Activated gamma-delta T cell treated with anti-CD3 and anti-CD28 coated beads, Interleukin-2, amount 50 U/mL, for 16 hours (primary cell): ENCODE measurements at regions not wholly inside any gene's neighbourhood (a gene's known extent, or its start where the extent isn't known, plus 50 kb on each side); places are given as distances from the start of the nearest gene placed in this dataset.

Experiments
- DNase-seq: peaks from one replicate; pipeline ENCODE4 v3.0.0-alpha.2; 2020; ENCODE audit warnings: low read depth

DNA sequence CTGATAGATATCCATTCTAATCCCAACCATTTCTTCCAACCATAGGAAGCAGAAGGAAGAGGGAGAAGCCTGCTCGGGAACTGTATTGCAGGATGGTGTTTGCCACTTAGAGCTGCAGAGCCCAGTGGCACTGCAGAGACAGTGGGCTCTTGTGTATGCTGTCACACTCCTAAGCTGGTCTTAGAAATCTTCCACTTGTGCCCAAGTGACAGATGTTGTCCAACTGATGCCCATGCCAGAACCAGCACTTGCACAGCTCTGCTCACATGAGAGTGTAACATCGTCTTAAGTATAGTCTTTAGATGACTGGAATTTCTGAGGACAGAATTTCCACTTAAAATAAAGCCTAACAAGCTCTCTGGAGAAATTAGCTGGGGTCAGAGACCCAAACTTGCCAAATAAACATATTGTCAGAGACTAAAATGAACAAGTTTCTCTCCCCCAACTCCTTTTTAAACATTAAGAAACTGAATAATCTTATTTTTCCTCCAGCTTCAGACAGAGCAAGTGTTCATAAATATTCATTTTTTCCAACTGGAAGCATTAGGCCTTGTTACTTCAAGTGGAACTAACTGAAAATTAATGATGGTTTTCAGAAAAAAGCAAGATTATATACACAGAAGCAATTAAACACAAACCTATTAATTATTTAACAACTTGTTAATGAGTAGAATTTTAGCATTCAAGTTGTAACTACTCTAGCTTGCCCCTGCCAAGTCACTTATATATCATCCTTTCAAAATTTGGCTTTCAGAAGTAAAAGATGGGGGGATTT, 577.3 kb downstream of the AJAP1 start:
- no peak for DNase-seq

DNA sequence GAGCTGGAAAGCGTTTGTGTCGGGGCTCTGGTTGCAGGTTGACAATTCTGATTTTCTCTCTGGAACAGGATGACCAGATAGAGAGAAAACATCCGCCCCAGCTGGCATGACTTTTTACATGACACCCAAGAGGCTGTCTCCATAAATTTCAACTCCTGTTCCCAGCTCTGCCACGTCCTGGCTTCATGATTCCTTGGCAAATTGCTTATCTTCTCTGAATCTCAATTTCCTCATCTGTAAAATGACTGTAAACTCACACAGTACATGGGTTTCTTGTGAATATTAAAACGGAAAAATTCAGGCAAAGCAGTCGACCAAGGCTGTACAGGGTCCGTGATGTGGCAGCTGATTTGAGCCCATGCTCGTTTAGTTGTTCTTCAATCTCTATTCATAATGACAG, 572.7 kb downstream of the AJAP1 start:
- DNase-seq, result no peak

DNA sequence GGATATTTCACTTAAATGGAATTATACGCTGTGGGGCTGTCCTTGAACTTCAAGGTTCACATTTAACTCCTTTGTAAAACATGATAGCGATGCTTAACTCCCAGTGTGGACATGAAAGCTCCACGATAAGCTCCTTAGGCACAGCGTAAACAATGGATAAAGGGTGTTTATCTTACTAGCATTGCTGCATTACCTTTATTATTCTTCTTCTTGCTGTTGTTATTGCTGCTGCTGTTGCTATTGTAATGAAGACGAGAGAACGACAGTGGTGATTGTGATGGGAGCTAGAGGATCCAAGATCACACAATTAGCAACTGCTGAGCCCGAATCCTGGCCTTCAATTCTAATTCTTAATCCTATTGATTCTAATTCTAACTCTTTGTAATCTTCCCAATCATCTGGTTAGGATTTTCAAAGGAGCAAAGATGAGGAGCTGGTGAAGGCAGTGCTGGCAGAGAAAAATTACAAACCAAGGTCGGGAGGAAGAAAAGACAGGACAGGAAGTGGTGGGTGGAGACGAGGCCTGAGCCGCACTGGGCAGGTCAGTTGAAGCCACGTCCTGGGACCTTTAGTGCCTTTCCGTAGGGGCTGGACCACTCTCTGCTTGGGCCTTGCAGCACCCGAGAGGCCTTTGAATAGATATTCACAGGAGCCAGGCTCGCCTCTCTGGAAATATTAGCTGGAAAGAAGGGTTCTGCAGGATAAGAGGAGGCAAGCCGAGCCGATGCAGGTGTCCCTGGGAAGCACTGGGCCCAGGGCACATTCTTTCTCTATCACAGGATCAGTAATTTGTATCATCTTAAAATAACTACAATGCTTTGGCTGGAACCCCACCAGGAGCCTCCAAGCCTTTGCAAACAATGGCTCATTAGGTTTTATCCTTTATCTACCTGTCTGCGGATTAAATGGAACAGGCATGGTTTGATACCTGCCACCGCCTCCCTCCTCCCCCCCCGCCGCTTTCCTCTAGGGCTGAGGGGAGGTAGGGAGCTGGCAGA, 571.6 kb downstream of the AJAP1 start:
- DNase-seq, result no peak

DNA sequence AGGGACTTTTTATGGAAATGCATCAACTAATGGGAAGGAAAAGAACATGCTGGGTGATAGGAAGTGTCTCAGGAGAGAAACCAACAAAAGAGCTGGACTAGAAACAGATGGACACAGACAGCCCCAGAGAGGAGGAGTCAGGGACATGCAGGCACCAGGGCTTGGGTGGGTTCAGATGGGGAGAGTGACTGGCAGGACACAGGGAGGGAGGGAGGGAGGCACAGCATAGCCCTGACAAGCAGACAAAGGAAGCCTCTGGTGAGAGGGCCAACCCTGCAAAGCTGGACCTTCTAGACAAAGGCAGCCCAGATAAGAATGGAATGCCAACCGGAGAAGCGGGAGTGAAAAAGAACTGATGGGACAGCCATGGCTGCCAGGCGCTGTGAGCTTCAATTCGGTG, 568.8 kb downstream of the AJAP1 start:
- DNase-seq, result no peak

DNA sequence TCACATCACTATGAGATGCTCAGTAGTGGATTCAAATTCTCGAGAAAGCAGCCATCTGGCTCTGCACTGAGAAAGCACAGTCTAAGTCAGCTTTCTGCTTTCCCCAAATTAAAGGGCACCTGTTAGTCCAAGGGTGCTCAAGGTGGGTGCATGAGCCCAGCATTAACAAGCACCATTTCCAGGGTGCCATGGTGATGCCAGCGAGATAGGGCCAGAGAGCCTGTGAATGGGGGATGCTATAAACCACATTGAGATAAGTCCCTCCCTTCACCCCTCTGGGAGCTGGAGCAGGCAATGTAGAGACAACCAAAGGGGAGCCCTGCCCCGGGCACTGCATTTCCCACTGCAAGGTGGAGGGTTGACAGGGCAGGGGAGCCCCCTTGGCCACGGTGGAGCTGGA, 568.2 kb downstream of the AJAP1 start:
- no peak for DNase-seq

DNA sequence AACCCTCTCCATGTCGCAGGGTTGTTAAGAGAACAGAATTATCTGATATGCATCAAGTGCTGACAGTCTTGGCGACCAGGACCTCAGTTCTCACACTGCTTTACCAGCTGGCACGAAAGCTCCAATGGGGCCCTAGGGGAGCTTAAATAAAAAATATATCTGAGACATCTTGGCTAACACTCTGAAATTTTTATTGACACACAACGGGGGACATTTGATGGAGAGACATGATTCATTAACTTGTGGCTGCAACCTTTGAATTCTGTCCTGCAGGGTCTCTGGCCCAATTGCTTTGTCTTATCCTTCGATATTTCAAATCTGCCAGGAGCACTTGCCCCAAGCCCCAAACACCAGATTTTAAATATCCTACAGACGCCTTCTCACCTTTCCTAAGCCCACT, 567.0 kb downstream of the AJAP1 start:
- no peak for DNase-seq

DNA sequence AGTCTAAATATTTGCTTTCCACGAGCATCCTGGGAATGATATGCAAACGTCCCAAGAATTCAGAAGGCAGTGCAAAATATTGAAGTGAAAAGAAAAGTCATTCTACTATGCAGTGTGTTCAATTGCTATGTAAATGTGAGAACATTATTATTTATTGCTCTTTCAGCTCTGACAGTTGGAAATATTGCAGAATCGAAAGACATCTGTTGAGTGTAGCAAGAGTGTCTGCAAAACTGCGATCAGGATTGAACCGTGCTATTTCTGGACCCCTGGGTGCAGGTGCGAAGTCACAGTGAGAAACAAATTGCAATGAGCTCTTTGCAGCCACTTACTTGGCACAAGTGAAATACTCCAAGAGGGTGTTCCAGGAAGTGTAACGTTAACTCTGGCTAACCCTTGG, 566.4 kb downstream of the AJAP1 start:
- DNase-seq, result no peak

DNA sequence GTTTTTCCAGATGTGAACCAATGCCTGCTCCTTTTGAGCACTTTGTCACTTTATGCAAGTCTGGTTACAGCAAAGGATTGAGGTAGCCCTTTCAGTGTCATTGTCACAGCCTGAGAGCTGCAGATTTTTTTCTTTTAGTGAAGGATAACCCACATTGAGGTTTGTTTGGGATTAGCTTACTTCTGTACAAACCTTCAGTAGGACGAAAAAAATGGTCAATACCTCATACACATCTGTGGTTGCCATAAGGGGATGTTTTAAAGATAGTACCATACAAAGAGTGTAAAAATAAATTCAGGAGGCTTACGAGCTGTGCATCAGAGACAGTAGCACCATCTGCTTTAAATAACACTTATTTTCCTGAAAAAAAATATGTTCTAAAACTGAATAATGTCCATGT, 566.0 kb downstream of the AJAP1 start:
- no peak for DNase-seq

DNA sequence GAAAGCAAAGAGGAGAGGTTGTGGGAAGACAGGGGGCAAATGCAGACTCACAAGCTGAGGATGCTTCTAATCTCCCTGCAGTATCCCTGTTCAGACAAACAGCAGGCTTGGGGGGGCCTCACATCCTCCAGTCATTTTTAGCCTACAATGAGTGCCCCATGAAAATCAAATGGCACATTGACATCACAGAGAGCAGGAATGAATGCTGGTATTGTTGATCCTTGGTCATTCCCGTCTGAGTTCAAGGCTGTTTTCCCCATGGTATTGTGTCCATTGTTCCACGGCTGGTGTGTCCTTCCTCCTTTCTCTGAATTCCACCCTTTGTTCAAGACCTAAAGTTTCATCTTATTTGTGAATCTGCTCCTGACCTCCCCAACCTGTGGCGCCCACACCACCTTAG, 545.6 kb downstream of the AJAP1 start:
- DNase-seq, result no peak

DNA sequence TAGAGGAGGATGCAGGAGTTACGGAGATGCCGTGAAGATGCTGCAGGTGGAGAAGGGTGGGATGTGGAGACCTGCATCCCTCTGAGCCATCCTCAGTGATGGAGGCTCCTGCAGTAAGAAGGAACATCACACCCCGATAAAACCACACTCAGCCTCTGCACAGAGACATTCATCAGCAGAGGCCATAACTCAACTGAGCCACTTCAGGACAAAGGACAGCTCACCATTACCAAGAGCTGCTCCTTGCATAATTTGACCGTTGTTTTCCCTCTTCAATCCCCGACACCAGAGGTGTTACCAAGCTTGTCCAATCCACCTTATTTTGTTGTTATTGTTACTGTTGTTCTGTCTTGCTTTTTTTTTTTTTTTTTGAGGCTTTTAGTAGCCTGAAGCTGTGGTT, 543.9 kb downstream of the AJAP1 start:
- no peak for DNase-seq

DNA sequence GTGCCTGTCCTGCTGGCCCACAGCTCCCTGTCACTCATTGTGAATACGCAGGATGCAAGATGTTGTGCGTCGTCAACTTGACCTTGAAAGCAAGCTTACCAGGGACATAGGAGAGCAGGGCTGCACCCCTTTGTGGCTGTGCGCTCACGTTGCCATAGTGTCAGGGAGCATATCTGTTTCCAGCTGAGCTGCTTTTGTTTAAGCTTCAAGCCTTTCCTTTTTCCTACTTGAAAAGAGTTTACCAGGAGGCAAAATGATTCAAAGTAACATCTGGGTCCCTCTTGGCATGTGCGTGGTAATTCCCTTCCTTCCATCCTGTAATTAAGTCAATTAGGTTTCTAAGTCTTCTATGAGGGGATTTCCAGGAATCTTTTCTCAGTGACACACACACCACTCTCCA, 537.1 kb downstream of the AJAP1 start:
- no peak for DNase-seq

DNA sequence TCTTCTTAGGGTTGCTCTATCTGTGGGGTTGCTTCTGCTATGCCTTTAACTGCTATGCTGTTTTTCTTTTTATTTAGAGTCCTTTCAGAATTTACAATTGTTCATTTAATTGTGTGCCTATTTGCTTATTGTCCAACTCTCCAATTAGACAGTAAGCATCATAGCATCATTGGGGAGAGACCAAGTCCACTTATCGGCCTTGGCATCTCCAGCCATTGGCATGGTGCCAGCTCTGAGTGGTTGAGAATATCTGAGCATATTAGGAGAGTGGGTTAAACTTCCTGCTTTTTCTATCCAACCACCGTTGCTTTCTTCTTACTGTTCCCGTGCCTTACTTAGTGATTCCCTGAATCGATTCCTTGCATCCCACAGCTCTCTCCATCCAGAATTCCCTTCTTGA, 535.0 kb downstream of the AJAP1 start:
- no peak for DNase-seq

DNA sequence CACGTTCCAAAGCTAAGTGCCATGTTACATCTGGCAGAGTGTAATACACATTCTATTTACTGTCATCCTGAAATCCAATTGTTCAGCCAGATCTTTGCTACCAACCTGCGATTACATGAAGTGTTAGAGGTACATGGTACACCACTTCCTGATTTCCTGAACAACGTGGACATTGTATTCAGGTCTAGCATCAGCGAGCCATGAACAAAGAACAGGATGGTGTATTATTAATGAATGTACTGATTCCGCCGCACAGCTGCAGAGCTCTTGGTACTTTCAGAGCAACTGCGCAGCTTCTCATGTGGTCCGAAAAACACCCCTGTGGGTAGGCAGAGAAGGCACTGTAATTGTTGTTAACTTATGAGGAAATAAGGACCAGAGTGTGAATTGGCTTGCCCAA, 511.4 kb downstream of the AJAP1 start:
- DNase-seq, result no peak

DNA sequence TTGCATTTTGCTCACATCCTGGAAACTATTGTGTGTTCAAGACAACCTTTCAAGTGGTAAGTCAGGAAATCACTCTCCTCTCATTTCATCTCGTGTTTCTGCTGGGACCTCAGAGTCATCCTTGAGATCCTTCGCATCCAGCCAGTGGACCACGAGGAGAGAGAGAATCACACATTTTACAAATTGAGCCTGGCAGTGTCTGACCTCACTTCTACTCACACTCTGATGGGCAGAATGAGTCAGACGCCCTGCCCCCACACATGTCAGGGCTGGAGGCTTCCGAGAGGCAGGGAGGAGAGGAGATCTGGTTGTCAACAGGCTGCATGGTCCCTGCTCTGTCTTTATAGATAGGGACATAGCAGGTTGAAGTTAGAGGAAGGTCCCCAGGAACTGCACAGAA, 509.7 kb downstream of the AJAP1 start:
- DNase-seq, result no peak

DNA sequence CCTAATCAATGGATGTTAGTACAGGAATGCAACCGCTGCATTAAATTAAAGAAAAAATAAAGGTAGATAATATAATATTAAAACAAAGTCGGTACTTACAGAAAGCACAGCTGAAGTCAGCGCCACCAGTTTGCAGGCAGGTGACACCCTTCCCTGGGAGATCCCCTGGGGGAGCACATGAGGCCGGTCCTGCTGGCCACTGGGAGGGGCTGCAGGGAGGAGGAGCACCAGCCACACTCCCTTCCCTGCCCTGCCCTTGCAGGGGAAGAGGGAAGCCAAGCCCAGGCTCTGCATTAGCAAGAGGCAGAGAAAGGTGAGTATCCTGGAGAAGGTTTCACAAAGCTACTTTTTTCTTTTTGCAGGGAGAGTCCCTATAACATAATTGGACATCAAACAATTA, 507.0 kb downstream of the AJAP1 start:
- DNase-seq, result no peak

DNA sequence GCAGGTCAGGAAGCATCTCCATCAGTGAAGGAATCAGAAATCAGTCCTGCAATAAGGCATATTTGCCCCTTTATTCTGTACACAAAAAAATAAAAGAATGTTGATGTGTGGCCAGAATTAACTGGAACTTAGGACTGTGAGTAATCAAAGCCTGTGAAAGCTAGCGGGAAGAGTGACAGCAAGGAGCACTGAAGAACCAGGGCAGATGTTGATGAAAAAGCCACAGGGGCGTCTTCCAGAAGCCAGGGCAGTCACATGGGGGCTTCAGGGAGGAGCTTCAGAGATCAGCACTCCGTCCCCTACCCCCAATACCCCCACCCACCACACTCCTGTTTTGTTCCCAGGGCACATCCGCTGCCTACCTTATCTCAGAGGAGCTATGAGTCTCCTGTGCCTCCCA, 502.8 kb downstream of the AJAP1 start:
- no peak for DNase-seq

DNA sequence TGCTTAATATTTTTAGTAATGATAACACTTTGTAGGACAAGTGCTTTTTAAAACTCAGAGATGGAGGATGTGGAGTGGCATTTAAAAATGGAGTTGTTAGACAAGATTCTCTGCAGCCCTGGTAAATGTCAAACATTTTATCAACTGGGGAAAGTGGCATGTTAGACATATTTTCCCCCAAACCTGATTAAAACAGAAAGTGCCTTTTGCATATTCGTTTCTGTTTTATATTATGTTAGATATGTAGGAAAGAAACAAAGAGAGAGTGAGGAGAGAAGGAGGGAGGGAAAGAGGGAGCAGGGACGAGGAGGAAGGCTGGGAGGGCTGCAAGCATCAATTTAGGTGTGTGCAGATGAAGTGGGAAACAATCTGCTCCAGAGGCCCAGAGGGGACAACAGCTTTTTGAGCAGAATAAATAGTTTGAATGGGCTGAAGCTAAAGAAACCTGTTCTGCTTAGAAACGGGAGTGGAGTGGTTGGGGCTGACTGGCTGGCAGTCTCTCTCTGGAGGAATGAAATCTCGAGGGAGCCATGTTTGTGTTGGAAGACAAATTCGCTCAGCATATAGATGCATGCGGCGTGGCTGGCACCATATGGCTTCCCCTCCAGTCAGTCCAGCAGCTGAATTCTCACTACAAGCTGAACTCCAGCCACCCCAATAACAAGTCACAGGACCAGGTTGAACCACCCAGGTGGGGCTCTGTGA, 502.2 kb downstream of the AJAP1 start:
- DNase-seq, result no peak

DNA sequence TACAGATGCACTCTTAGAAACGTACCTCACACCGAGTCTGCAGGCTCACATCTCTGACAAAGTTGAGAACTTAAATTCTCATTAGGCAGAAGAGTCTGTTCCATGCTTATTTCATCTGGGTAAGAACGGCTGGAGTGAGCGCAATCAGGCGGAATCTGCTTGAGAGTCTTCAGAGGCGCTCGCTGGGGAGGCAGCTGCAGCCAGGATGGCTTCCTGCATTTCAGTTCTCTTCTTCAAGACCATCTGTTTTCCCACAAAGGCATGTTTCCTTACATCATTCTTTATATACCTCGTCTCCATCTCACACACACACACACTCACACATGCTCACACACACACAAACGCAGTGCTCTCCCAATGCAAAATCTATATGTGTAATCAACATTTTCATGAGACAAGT, 497.1 kb downstream of the AJAP1 start:
- no peak for DNase-seq

DNA sequence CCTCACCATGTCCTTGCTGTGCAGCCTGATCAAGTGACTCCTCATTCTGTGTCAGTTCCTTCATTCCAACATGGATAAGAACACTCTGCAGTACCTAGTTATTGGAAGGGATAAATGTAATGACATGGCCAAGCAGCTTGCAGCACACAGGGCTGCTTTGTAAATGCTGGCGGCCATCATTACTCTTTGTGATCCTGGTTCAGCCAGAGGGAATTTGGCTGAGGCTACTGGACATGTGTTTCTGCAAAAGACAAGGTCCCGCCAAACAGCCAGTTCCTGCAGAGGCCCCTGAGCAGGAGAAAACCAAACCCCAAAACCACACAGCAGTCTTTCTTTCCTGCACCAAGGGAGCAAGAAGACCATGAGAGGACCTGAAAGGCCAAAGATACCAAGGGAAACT, 495.8 kb downstream of the AJAP1 start:
- no peak for DNase-seq

DNA sequence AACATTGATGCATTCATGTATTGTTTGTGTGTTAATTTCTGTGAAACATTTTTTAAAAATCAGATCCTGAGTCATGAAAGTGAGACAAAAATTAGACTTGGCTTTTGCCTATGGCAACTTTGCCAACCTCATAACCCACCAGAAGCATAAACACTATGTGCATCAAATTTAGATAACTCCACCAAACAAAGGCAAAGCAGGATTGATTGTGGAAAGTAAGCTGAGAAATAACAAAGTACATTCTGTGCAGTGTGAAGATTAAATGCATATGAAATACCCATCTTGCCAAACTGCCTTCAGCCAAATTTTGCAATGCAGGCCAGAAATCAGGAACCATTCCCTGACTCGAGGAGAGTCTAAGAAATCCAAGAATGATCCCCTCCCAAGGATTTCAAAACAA, 493.4 kb downstream of the AJAP1 start:
- DNase-seq, result no peak

DNA sequence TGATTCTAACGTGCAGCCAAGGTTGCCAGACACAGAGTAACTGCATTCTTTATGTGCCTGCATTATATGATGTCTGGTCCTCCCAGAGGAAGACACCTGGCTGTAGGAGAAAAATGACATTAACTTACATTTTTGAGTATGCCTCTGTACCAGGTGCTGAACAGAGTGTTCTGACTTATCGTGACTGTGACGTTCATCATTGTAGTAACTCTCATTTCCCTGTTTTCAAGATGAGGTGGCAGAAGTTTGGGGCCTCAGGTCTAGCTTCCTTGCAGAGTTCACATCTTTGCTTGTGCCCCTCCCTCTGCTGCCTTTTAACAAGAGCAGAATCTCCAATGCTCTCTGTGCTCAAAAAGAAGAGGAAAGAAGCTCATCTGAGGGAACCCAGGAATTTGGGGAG, 488.0 kb downstream of the AJAP1 start:
- DNase-seq, result no peak

DNA sequence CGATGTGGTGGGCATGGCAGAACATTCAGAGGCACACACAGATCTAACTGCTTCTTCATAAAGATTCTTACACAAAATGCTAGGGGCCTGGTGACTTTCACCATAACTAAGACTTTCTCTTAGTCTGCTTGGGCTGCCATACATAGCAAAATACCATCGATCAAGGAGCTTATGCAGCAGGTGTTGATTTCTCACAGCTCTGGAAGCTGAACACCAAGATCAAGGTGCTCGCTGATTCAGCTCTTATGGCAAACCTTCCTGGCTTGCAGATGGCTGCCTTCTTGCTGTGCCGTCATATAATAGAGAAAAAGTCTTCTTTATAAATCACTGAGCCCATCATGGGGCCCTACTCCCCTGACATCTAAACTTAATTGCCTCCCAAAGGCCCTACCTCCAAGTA, 487.3 kb downstream of the AJAP1 start:
- DNase-seq, result no peak

DNA sequence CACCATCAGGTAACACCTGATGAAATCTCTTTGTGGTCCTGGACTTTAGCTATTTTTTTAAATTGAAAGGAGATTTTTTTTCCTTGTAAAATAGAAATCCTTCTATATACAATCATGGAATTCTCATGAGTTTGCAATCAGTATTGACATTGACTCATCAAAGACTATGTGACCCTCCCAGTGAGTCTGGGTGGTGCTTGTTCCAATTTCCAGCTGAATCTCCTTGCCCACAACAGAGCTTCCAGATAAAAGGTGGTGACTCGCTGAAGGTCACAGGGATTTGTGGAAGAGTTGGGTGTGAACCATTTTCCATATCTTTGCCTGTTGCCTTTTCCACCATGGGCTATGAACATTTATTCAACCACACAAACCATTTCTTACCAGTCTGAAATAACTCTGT, 486.6 kb downstream of the AJAP1 start:
- DNase-seq, result no peak
